ENCODE measurements at regions not wholly inside any gene's neighbourhood (a gene's known extent, or its start where the extent isn't known, plus 50 kb on each side); places are given as distances from the start of the nearest gene placed in this dataset.

GRCh38 chr20:57879779-57880570 lies 170.2 kb upstream of the PMEPA1 start:
- no peak for TF ChIP-seq EZH2 (IDR thresholded peaks at IDR 0.05; ENCODE audit: low read depth, unreplicated experiment)
- TF ChIP-seq CTCF (conservative IDR thresholded peaks at IDR 0.05; ENCODE audit: low read depth in 2 of 2): no peak
- TF ChIP-seq POLR2AphosphoS5 (IDR thresholded peaks at IDR 0.05; ENCODE audit: low read depth): no peak
- no peak for TF ChIP-seq REST (IDR thresholded peaks at IDR 0.05; ENCODE audit: unreplicated experiment)
- TF ChIP-seq JUNB (IDR thresholded peaks at IDR 0.05; ENCODE audit: unreplicated experiment): no peak
- TF ChIP-seq CREB1 (CRISPR knock-in tag; IDR thresholded peaks at IDR 0.05; ENCODE audit: low read depth): no peak
- TF ChIP-seq STAT1 (IDR thresholded peaks at IDR 0.05; ENCODE audit: unreplicated experiment): no peak
- TF ChIP-seq ZNF462 (CRISPR knock-in tag; IDR thresholded peaks at IDR 0.05): no peak
- no peak for TF ChIP-seq EZH2phosphoT487 (IDR thresholded peaks at IDR 0.05; ENCODE audit: unreplicated experiment)
